T-cell (primary cell): ENCODE measurements at regions not wholly inside any gene's neighbourhood (a gene's known extent, or its start where the extent isn't known, plus 50 kb on each side); places are given as distances from the start of the nearest gene placed in this dataset.
"Not testable (repeated sequence)": the region's sequence is repeated elsewhere in the genome, so short reads cannot be mapped to it uniquely, and the experiment has no call there.

Experiments used
- ATAC-seq, 4 experiments: fragments of 200-7000 bp in 3 of 4; fragments of 150-1000 bp in 1 of 4; cut with Tn5 transposase; replicated peaks in 1 of 4; 1 replicate in 3 of 4; 2 replicates in 1 of 4; pipeline ENCODE4 v1.10.0; 2021; ENCODE audit warnings: moderate library complexity in 3 of 4, mild to moderate bottlenecking in 2 of 4, moderate number of reproducible peaks in 1 of 4
- CTCF ChIA-PET, 2 donors: fragments of 300-600 bp; sonication (Branson Sonifier 250); formaldehyde crosslinking; loops; one replicate each; lab custom pipeline; 2022; ENCODE audit warnings: antibody characterized with exemption in 2 of 2; lab: Charles Lee
- POLR2A ChIA-PET, 2 donors: fragments of 300-600 bp; sonication (Branson Sonifier 250); formaldehyde crosslinking; loops; one replicate each; lab custom pipeline; 2022; ENCODE audit warnings: antibody characterized with exemption in 2 of 2; lab: Charles Lee
- DNase-seq, 35 experiments: peaks; one replicate each; pipeline versions ENCODE4 v3.0.0 to v3.0.0-alpha.2; 2013 to 2023
- H3K27ac ChIP-seq: one replicate; pipeline ENCODE4 v1.5.1; 2013; ENCODE audit warnings: low read length
- H3K27me3 ChIP-seq, 2 experiments: replicated peaks in 1 of 2; 1 replicate in 1 of 2; 2 replicates in 1 of 2; pipeline versions ENCODE4 v1.6.1 to v1.7.0; 2013; ENCODE audit warnings: low read length in 1 of 2, mixed read lengths in 1 of 2; ENCODE audit not compliant: control insufficient read depth in 2 of 2, insufficient read depth in 2 of 2; ENCODE audit errors: extremely low read depth in 1 of 2
- H3K36me3 ChIP-seq, 2 donors: 1 replicate in 1 of 2; 2 replicates in 1 of 2; pipeline versions ENCODE4 v1.6.1 to v1.7.0; 2013; ENCODE audit warnings: low read length in 1 of 2; ENCODE audit not compliant: control insufficient read depth in 2 of 2, insufficient read depth in 1 of 2; ENCODE audit errors: extremely low read depth in 1 of 2
- H3K4me1 ChIP-seq, 2 experiments: 1 replicate in 1 of 2; 2 replicates in 1 of 2; pipeline versions ENCODE4 v1.6.1 to v1.7.0; 2013; ENCODE audit warnings: low read length in 2 of 2, mixed read lengths in 1 of 2; ENCODE audit not compliant: insufficient read depth in 2 of 2, control insufficient read depth in 1 of 2; ENCODE audit errors: extremely low read depth in 1 of 2
- H3K4me3 ChIP-seq, 2 donors: 1 replicate in 1 of 2; 2 replicates in 1 of 2; pipeline versions ENCODE4 v1.5.1 to v1.7.0; 2013; ENCODE audit warnings: mild to moderate bottlenecking in 2 of 2, low read length in 1 of 2, moderate library complexity in 1 of 2; ENCODE audit not compliant: control insufficient read depth in 1 of 2; ENCODE audit errors: extremely low read depth in 1 of 2
- H3K9me3 ChIP-seq: 2 replicates; pipeline ENCODE4 v1.7.0; 2013
- H3K27ac Mint-ChIP-seq, 2 donors: one replicate each; pipeline ENCODE4 v1.8.0; 2020 to 2021; ENCODE audit warnings: mild to moderate bottlenecking in 2 of 2, mixed read lengths in 2 of 2
- H3K27me3 Mint-ChIP-seq, 2 donors: one replicate each; pipeline ENCODE4 v1.8.0; 2021 to 2022; ENCODE audit warnings: mixed read lengths in 2 of 2
- H3K36me3 Mint-ChIP-seq: one replicate; pipeline ENCODE4 v1.8.0; 2021; ENCODE audit warnings: mixed read lengths
- H3K4me1 Mint-ChIP-seq, 3 donors: one replicate each; pipeline ENCODE4 v1.8.0; 2020 to 2022; ENCODE audit warnings: mixed read lengths in 3 of 3, mild to moderate bottlenecking in 1 of 3
- H3K4me3 Mint-ChIP-seq, 3 donors: one replicate each; pipeline ENCODE4 v1.8.0; 2020 to 2022; ENCODE audit warnings: mild to moderate bottlenecking in 3 of 3, mixed read lengths in 3 of 3, moderate library complexity in 3 of 3
- H3K9me3 Mint-ChIP-seq, 3 donors: one replicate each; pipeline ENCODE4 v1.8.0; 2020 to 2022; ENCODE audit warnings: mixed read lengths in 3 of 3
- WGBS: methylation state at CpG from one replicate; pipeline ENCODE4 v1.1.5; 2013; ENCODE audit warnings: missing lambda C conversion rate; ENCODE audit not compliant: insufficient coverage; 5-methylcytosine and 5-hydroxymethylcytosine counted together

DNA sequence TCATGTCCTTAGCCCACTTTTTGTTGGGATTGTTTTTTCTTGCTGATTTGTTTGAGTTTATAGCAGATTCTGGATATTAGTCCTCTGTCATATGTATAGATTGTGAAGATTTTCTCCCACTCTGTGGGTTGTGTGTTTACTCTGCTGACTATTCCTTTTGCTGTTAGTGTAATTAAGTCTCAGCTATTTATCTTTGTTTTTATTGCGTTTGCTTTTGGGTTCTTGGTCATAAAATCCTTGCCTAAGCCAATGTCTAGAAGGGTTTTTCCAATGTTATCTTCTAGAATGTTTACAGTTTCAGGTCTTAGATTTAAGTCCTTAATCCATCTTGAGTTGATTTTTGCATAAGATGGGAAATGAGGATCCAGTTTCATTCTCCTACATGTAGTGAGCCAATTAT, 351.2 kb upstream of the PIK3R1 start:
- H3K4me1 ChIP-seq, CTCF ChIA-PET, H3K36me3 ChIP-seq, H3K9me3 ChIP-seq, POLR2A ChIA-PET, H3K36me3 Mint-ChIP-seq, DNase-seq, H3K9me3 Mint-ChIP-seq, ATAC-seq, H3K27me3 ChIP-seq, H3K4me3 Mint-ChIP-seq, H3K4me1 Mint-ChIP-seq, H3K27ac ChIP-seq, H3K4me3 ChIP-seq, H3K27ac Mint-ChIP-seq: not testable (repeated sequence)
- WGBS, result no CpG with 5 or more reads among the region's 1 CpG
- H3K27me3 Mint-ChIP-seq, result peaks cover 6 to 13% of the 10 kb centered on the region in 2 donors

GRCh38 chr5:67858471-67859031, 357.0 kb upstream of the PIK3R1 start:
- no CpG with 5 or more reads among the region's 5 CpGs for WGBS
- POLR2A ChIA-PET, result no interaction called here
- no peak overlapping the region for H3K4me3 Mint-ChIP-seq

GRCh38 chr5:67857502-67857901, 358.1 kb upstream of the PIK3R1 start:
- CTCF ChIA-PET, result no interaction called here
- Mint-ChIP-seq H3K27ac (no peak overlapping the region), H3K4me1 (no peaks in the 10 kb centered on the region), H3K27me3 (no peaks in the 10 kb centered on the region), H3K4me3 (no peak overlapping the region), H3K9me3 (peaks cover 0 to 4% (median 2%) of the 10 kb centered on the region in 3 donors), H3K36me3 (no peaks in the 10 kb centered on the region)
- no peaks in the 10 kb centered on the region for H3K4me1 ChIP-seq
- no peak overlapping the region for H3K27ac ChIP-seq
- ATAC-seq, result no peak
- H3K4me3 ChIP-seq, result no peak overlapping the region
- no peaks in the 10 kb centered on the region for H3K9me3 ChIP-seq
- no CpG with 5 or more reads among the region's 1 CpG for WGBS
- H3K27me3 ChIP-seq, result no peaks in the 10 kb centered on the region
- no peaks in the 10 kb centered on the region for H3K36me3 ChIP-seq
- no peak for DNase-seq
- POLR2A ChIA-PET, result no interaction called here

More at GRCh38 chr5:67858471-67859031, 357.0 kb upstream of the PIK3R1 start:
- CTCF ChIA-PET, result no interaction called here
- H3K9me3 ChIP-seq, result no peaks in the 10 kb centered on the region
- H3K4me1 Mint-ChIP-seq, result no peaks in the 10 kb centered on the region
- ATAC-seq (no peak), DNase-seq (no peak)
- H3K27ac Mint-ChIP-seq, result no peak overlapping the region
- H3K27ac ChIP-seq, result no peak overlapping the region
- no peaks in the 10 kb centered on the region for H3K36me3 ChIP-seq
- no peaks in the 10 kb centered on the region for H3K36me3 Mint-ChIP-seq
- H3K4me3 ChIP-seq, result no peak overlapping the region
- H3K9me3 Mint-ChIP-seq, result peaks cover 0 to 3% (median 2%) of the 10 kb centered on the region in 3 donors
- no peaks in the 10 kb centered on the region for H3K4me1 ChIP-seq
- H3K27me3 Mint-ChIP-seq, result no peaks in the 10 kb centered on the region
- no peaks in the 10 kb centered on the region for H3K27me3 ChIP-seq

GRCh38 chr5:67855523-67855922, 360.0 kb upstream of the PIK3R1 start:
- POLR2A ChIA-PET, result interaction anchor here in 1 of 2 donors (0.7 kb wide), 1 partner anchor 1328 kb away, joined by 10 read pairs; no protein-coding TSS in a partner anchor
- H3K4me1 ChIP-seq, result no peaks in the 10 kb centered on the region
- no CpG with 5 or more reads among the region's 5 CpGs for WGBS

DNA sequence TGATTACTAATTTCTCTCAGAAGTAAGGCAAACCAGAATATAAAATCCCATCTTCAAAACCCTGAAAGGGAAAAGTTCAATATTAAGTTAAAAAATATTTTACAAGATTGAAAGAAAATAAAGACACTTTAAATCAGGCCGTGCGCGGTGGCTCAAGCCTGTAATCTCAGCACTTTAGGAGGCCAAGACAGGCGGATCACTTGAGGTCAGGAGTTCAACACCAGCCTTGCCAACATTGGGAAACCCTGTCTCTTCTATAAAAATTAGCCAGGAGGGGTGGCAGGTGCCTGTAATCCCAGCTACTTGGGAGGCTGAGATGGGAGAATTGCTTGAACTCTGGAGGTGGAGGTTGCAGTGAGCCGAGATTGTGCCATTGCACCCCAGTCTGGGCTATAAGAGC, 364.6 kb upstream of the PIK3R1 start:
- H3K27ac ChIP-seq, ATAC-seq, H3K9me3 Mint-ChIP-seq, POLR2A ChIA-PET, DNase-seq, CTCF ChIA-PET, H3K4me3 ChIP-seq, H3K4me1 ChIP-seq, H3K27ac Mint-ChIP-seq, H3K27me3 Mint-ChIP-seq, H3K9me3 ChIP-seq, H3K4me3 Mint-ChIP-seq, H3K27me3 ChIP-seq, H3K36me3 ChIP-seq, H3K4me1 Mint-ChIP-seq, H3K36me3 Mint-ChIP-seq: not testable (repeated sequence)
- 100% methylated on average over 4 of the region's 5 CpGs for WGBS

More at GRCh38 chr5:67855523-67855922, 360.0 kb upstream of the PIK3R1 start:
- no peak overlapping the region for H3K27ac Mint-ChIP-seq
- DNase-seq (no peak), ATAC-seq (no peak)
- no peaks in the 10 kb centered on the region for H3K4me1 Mint-ChIP-seq
- no peaks in the 10 kb centered on the region for H3K27me3 Mint-ChIP-seq
- Histone ChIP-seq H3K9me3 (no peaks in the 10 kb centered on the region), H3K36me3 (no peaks in the 10 kb centered on the region), H3K27me3 (no peaks in the 10 kb centered on the region), H3K27ac (no peak overlapping the region), H3K4me3 (no peak overlapping the region)
- CTCF ChIA-PET, result interaction anchor here in 1 of 2 donors (0.7 kb wide), 1 partner anchor 481 kb away, joined by 4 read pairs; no protein-coding TSS in a partner anchor
- H3K36me3 Mint-ChIP-seq, result no peaks in the 10 kb centered on the region
- H3K4me3 Mint-ChIP-seq, result no peak overlapping the region
- H3K9me3 Mint-ChIP-seq, result peaks cover 0 to 4% (median 2%) of the 10 kb centered on the region in 3 donors

DNA sequence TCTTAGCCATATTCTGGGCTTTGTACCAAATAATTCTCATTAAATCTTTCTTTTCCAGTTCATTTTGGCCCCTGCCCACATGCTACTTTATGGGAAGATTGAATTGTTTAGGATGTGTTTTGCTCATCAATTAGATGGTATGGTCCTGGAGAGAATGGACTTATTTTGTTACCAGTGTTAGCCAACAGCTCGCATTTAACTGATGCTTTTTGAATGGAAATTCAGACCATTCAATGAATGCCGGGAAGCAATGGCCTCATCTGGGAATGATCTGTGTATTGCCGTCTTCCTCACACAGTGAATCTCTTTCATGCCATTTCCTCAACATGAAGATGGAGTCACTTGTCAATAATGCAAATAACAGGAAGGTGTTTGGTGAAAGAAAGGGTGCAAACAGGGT, 370.6 kb upstream of the PIK3R1 start:
- ATAC-seq (no peak), DNase-seq (no peak)
- ChIA-PET CTCF (no interaction called here), POLR2A (no interaction called here)
- Mint-ChIP-seq H3K36me3 (no peaks in the 10 kb centered on the region), H3K4me1 (no peaks in the 10 kb centered on the region), H3K9me3 (no peaks in the 10 kb centered on the region), H3K27ac (no peak overlapping the region), H3K4me3 (no peak overlapping the region), H3K27me3 (peaks cover 10 to 22% of the 10 kb centered on the region in 2 donors)
- Histone ChIP-seq H3K9me3 (no peaks in the 10 kb centered on the region), H3K4me1 (no peaks in the 10 kb centered on the region), H3K36me3 (no peaks in the 10 kb centered on the region), H3K27ac (no peak overlapping the region), H3K27me3 (peaks cover 0 to 2% of the 10 kb centered on the region in 2 experiments), H3K4me3 (no peak overlapping the region)
- WGBS, result no CpG with 5 or more reads among the region's 3 CpGs
